ENCODE measurements at regions not wholly inside any gene's neighbourhood (a gene's known extent, or its start where the extent isn't known, plus 50 kb on each side); places are given as distances from the start of the nearest gene placed in this dataset.

DNA sequence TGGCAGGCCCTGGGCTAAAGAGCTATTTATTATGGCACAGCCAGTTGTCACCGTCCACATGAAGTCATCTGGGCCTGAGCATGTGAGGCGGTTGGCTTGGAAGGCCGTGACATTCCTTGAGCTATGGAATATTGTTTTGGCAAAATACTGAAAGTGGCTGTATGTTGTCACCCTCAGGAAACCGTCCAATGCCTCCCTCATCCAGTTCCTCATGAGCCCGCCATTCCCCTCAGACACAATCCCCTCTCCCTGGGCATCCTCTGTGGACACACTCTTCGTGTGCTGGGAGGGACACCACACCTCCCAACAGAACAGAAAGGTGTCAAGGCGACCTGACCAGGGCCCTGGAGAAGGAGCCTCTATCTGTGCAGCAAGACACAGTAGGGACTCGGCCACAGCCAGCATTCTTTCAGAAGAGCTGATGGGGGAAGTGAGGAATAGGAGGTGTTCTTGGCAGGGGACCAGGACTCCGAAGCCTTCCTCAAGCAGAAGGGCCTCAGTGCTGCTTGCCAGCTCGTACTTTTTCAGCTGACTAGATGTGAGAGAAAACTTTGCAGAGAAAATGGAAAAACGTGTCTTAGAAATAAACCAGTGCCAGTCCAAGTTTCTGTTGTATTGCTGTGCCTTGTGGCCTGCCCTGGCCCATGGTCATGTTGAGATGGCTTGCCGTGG is 120.5 kb downstream of the SOD2 start:
- DNase-seq (ENCODE audit: low spot score), result no peak
- ATAC-seq (ENCODE audit: low FRiP score), result no peak
- TF ChIP-seq, protein P1, sequence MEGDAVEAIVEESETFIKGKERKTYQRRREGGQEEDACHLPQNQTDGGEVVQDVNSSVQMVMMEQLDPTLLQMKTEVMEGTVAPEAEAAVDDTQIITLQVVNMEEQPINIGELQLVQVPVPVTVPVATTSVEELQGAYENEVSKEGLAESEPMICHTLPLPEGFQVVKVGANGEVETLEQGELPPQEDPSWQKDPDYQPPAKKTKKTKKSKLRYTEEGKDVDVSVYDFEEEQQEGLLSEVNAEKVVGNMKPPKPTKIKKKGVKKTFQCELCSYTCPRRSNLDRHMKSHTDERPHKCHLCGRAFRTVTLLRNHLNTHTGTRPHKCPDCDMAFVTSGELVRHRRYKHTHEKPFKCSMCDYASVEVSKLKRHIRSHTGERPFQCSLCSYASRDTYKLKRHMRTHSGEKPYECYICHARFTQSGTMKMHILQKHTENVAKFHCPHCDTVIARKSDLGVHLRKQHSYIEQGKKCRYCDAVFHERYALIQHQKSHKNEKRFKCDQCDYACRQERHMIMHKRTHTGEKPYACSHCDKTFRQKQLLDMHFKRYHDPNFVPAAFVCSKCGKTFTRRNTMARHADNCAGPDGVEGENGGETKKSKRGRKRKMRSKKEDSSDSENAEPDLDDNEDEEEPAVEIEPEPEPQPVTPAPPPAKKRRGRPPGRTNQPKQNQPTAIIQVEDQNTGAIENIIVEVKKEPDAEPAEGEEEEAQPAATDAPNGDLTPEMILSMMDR (IDR thresholded peaks at IDR 0.05), result no peak

DNA sequence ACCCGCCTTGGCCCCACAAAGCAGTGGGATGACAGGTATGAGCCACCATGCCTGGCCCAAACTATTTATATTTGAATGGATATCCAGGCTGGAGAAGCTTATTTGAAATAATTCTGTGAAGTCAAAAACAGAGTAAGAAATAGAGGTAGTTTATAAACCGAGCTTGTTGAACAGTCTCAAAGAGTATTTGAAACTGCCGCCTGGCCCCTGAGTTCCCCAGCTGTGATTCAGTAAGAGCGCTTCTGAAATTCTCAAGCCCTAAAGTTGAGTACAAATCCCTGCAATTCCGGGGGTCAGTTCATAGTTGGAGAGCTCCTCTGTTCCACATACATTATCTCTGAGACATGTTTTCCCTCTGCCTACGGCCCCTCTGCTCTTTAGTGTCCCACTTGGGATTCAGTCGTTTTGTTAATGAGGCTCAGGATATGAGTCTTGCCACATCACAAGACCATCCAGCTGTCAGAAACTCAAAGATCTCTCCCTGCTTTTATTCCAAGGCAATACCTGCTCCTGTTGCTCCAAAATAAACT is 127.8 kb downstream of the SOD2 start:
- no peak for DNase-seq (ENCODE audit: low spot score)
- TF ChIP-seq, protein P1 (IDR thresholded peaks at IDR 0.05), result no peak
- ATAC-seq (ENCODE audit: low FRiP score), result no peak

DNA sequence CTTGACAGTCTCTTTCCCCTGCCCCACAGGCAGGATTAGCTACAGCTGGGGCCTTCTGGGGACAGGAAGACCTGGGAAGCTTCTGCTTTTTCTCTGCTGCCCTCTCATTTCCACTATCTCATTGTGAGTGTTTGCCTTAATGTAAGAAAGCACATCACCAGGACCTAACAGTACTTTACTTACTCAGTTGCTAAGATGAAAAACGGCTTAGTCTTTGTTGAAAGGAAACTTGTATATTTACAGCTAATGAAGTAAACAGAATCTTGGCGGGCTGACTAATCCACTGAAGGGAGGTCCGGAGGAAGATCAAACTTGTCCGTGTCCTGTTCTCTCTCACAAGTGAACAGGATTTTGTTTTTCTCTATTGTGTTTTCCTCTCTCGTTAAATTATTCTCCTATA is 128.6 kb downstream of the SOD2 start:
- no peak for DNase-seq (ENCODE audit: low spot score)
- ATAC-seq (ENCODE audit: low FRiP score), result no peak
- TF ChIP-seq, protein P1 (IDR thresholded peaks at IDR 0.05), result no peak

DNA sequence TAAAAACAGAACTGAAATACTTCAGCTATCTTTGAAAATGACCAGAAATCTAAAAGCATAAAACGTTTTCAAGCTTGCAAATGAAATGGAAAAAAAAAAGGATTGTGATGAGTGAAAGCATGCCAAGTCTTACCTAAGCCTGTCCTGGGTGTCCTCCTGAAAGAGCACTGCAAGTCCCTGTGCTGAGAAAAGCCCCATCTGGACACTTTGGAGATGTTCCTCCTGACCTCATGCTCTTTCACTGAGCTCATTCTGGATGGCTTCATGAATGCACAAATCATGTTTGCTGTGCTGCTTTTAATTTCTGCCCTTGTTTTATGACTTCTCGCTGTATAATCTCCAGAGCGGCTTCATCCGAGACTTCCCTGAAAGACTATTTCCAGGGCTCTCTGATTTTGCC is 136.0 kb downstream of the SOD2 start:
- no peak for DNase-seq (ENCODE audit: low spot score)
- TF ChIP-seq, protein P1 (IDR thresholded peaks at IDR 0.05), result no peak
- no peak for ATAC-seq (ENCODE audit: low FRiP score)

DNA sequence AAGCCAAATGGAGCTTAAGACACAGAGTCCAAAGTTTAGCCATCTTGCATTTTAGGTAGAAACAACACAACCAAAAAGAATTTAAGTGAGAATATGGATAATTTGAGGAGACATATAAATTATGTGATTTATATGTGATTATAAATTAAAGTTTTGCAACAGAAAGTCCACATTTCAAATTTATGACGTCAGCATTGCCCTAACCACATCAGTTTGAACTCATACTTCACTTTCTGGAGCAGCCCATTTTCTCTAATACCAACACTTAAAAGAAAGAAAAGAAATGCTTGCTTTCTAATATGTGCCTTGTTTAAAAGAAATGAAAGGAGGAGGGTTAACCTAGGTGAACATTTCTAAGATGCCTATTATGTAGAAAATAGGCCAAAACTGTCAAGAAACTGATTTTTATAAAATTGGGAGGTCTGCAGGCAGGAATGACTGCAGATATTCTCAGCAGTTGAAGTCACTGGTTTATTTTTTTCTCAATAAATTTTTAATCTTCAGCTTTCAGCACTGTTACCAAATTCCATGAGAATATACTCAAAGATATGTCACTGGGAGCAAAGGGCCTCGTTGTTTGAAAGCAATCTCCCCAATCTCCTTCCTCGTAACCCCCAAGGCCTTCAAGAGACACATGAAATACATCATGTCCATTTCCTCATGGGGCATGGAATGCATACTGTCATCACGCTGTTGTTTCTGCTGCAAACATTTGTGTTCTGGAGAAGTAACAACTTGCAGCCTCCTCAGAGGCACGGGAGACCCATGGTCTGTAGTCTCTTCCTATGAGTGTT is 137.8 kb downstream of the SOD2 start:
- DNase-seq (ENCODE audit: low spot score) (no peak), ATAC-seq (ENCODE audit: low FRiP score) (no peak)
- TF ChIP-seq, protein P1 (IDR thresholded peaks at IDR 0.05), result no peak

DNA sequence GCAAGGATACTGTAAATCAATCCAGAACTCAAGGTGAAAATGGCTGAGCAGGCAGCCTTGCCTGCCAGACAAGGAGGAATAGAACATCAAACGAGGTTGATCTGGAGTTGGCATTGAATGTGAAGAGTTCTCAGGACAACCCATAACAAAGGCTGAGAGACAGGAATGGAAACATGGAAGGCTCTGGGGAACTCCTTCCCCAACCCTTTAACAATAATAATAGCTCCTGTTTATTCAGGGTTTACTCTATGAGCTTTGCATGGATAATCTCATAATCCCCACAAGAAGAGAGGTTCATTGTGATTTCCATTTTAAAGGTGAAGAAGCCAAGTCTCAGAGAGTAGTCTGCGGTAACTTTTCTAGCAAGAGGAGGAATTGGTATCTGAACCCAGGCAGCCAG is 151.7 kb downstream of the SOD2 start:
- no peak for DNase-seq (ENCODE audit: low spot score)
- no peak for ATAC-seq (ENCODE audit: low FRiP score)
- TF ChIP-seq, protein P1 (IDR thresholded peaks at IDR 0.05), result no peak
